NB4 (cell line): ENCODE measurements at regions not wholly inside any gene's neighbourhood (a gene's known extent, or its start where the extent isn't known, plus 50 kb on each side); places are given as distances from the start of the nearest gene placed in this dataset.
"Not testable (repeated sequence)": the region's sequence is repeated elsewhere in the genome, so short reads cannot be mapped to it uniquely, and the experiment has no call there.

Experiments used
- DNase-seq: peaks from one replicate; pipeline ENCODE4 v3.0.0; 2010; ENCODE audit warnings: low read depth
- H3K4me3 ChIP-seq: one replicate; pipeline ENCODE4 v1.5.1; 2011; ENCODE audit warnings: mild to moderate bottlenecking, low read depth, low read length, moderate library complexity
- MYC ChIP-seq: IDR thresholded peaks from 2 replicates; pipeline ENCODE4 v1.6.1; 2011; ENCODE audit warnings: low read depth, low read length
- POLR2A ChIP-seq: IDR thresholded peaks from 2 replicates; pipeline ENCODE4 v1.6.1; 2011; ENCODE audit warnings: mild to moderate bottlenecking; ENCODE audit not compliant: insufficient read length; ENCODE audit errors: extremely low read depth
- TF ChIP-seq, protein P1 (sequence below): IDR thresholded peaks from 2 replicates; pipeline ENCODE4 v1.6.1; 2011; ENCODE audit warnings: low read depth, low read length
- TF ChIP-seq, protein P2 (sequence below): IDR thresholded peaks from one replicate; pipeline ENCODE4 v1.5.1; 2012; ENCODE audit warnings: low read depth, low read length

- no peak for DNase-seq
- H3K4me3 ChIP-seq: no peak overlapping the region
- TF ChIP-seq, protein P1, sequence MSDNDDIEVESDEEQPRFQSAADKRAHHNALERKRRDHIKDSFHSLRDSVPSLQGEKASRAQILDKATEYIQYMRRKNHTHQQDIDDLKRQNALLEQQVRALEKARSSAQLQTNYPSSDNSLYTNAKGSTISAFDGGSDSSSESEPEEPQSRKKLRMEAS: no peak
- TF ChIP-seq, protein P2, sequence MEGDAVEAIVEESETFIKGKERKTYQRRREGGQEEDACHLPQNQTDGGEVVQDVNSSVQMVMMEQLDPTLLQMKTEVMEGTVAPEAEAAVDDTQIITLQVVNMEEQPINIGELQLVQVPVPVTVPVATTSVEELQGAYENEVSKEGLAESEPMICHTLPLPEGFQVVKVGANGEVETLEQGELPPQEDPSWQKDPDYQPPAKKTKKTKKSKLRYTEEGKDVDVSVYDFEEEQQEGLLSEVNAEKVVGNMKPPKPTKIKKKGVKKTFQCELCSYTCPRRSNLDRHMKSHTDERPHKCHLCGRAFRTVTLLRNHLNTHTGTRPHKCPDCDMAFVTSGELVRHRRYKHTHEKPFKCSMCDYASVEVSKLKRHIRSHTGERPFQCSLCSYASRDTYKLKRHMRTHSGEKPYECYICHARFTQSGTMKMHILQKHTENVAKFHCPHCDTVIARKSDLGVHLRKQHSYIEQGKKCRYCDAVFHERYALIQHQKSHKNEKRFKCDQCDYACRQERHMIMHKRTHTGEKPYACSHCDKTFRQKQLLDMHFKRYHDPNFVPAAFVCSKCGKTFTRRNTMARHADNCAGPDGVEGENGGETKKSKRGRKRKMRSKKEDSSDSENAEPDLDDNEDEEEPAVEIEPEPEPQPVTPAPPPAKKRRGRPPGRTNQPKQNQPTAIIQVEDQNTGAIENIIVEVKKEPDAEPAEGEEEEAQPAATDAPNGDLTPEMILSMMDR: no peak
- TF ChIP-seq MYC (no peak), POLR2A (no peak)
Measured at GRCh38 chr2:239719791-239720360, 305.3 kb downstream of the NDUFA10 start.

DNA sequence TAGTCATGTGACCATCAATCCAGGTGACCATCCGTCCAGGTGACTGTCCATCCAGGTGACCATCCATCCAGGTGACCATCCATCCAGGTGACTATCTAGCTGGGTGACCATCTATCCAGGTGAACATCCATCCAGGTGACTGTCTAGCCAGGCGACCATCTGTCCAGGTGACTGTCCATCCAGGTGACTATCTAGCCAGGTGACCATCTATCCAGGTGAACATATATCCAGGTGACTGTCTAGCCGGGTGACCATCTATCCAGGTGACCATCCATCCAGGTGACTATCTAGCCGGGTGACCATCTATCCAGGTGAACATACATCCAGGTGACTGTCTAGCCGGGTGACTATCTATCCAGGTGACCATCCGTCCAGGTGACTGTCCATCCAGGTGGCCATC, 306.2 kb downstream of the NDUFA10 start:
- not testable (repeated sequence) for H3K4me3 ChIP-seq, DNase-seq

DNA sequence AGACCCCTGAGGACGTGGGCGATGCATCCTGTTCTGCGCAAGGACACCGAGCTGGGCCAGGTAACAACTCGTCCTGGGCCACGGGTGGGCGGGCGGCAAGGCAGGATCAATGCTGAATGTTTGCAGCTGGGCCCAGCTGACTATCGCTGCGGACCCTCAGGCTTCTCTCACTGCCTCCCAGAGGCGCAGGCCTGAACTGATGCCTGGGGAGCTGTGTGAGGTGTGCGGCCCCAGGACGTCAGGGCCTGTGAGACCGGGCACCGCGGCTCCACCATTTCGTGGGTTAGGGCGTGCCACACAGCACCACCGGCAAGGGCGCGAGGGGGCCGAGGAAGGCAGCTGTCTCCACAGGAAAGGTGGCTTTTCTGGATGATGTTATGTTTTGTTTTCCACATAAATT, 307.4 kb downstream of the NDUFA10 start:
- DNase-seq: no peak
- TF ChIP-seq MYC: no peak
- TF ChIP-seq, protein P1: no peak
- TF ChIP-seq, protein P2: no peak
- no peak for TF ChIP-seq POLR2A
- H3K4me3 ChIP-seq: no peak overlapping the region

DNA sequence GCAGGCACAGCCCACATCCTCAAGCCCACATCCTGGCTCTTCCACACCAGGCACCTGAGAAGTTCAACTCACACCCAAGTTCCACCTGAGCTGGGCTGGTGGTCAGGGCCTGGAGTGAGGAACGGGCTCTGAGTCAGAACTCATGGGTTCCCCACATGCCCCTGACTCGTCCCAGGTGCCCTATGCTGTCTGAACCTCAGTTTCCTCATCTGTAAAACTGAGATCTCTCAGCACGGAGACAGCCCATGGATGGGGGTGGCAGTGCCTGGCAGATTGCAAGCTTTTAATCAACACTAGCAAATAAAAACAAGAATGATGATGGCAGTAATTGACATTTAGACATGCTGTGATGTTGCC, 307.8 kb downstream of the NDUFA10 start:
- no peak overlapping the region for H3K4me3 ChIP-seq

GRCh38 chr2:239716536-239717318, 308.4 kb downstream of the NDUFA10 start:
- no peak for DNase-seq
- no peak overlapping the region for H3K4me3 ChIP-seq
- no peak for TF ChIP-seq POLR2A
- no peak for TF ChIP-seq MYC
- TF ChIP-seq, protein P1: no peak
- TF ChIP-seq, protein P2: no peak

More for the DNA sequence above, 307.8 kb downstream of the NDUFA10 start:
- TF ChIP-seq MYC (no peak), POLR2A (no peak)
- TF ChIP-seq, protein P2: no peak
- TF ChIP-seq, protein P1: no peak
- DNase-seq: no peak

- no peak for TF ChIP-seq POLR2A
- TF ChIP-seq, protein P1: no peak
- TF ChIP-seq, protein P2: no peak
- TF ChIP-seq MYC: no peak
- H3K4me3 ChIP-seq: no peak overlapping the region
- no peak for DNase-seq
Measured at GRCh38 chr2:239716009-239716408, 309.1 kb downstream of the NDUFA10 start.
